Stimulated activated CD4-positive, alpha-beta T cell treated with anti-CD3 and anti-CD28 coated beads, Interleukin-1b, Interleukin-23, amount 100 ng/mL, for 48 hours (primary cell): ENCODE measurements at regions not wholly inside any gene's neighbourhood (a gene's known extent, or its start where the extent isn't known, plus 50 kb on each side); places are given as distances from the start of the nearest gene placed in this dataset.

Source experiments
- DNase-seq: peaks from one replicate; pipeline ENCODE4 v3.0.0-alpha.2; 2020

DNA sequence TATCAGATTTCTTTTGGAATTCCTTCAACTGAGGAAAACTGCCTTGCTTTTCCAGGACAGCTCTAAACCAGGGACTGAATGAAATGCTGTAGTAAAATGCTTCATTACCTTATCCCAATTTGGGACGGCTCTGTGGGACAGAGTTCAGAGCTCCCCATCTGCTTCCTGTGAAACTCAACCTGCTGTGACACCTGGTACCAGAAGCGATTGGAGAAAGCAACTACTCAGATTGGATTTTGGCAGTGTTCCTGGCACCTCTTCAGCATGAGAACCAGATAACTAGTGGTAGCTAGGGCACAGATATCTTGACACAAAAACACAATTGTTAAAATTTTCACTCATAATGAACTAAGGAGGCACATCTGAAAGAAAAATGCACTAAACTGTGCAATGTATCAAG lies 539.1 kb downstream of the SI start:
- DNase-seq, result no peak

DNA sequence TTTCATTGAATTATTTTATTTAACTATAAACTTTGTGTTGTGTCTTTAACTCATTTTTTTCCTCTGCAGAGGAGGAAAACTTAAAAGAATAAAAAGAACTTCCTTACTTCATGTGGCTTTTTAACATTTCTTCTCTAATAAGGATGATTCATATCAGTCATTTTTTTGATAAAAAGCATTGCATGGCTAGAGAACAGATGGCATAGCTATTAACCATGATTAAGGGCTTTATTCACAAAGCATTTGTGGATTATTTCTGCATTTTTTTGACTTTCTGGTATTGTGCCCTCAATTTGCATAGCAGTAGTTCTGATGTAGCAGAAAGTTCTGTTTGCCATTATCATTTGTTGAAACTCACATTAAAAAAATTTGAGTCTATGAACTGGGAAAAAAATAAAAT lies 540.8 kb downstream of the SI start:
- DNase-seq, result no peak

- DNase-seq, result no peak
Measured at GRCh38 chr3:164533275-164533674, 545.0 kb downstream of the SI start.

DNA sequence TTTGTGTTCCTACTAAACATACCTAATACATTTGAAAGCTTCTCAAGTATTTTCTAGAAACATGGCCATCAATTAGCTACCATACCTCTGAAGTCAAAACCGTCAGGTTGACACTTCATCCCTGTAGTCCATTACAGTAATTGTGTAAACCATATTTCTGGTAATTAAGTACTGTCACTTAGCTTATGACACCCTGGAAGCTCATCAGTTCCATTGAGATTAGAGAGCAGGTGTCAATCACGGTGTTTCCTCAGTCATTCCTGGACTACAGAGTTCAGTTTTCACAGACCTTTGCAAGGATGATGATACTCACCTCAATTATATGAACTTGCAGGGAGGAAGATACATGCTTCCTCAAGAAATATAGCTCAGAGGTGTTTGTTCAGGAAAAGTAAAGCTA lies 552.0 kb downstream of the SI start:
- no peak for DNase-seq

DNA sequence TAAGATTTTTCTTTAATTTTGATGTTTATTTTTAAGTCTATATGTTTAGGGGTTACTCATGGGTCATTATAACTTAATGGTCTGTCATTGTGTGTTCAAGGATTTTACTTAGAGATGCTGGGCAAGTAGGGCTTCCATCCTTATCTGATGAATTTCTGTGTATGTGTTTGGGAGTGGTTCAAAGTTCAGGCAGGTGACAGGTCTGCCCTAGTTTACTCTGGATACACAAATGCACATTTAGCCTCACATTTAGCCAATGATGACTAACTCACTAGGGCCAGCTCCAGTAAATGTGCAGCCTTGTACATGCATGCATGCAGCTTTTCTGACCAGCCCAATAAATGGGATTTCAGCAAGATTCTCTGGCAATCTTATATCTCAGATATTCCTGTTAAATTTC lies 554.1 kb downstream of the SI start:
- DNase-seq, result no peak

- DNase-seq, result no peak
Measured at GRCh38 chr3:164522073-164522763, 556.1 kb downstream of the SI start.

DNA sequence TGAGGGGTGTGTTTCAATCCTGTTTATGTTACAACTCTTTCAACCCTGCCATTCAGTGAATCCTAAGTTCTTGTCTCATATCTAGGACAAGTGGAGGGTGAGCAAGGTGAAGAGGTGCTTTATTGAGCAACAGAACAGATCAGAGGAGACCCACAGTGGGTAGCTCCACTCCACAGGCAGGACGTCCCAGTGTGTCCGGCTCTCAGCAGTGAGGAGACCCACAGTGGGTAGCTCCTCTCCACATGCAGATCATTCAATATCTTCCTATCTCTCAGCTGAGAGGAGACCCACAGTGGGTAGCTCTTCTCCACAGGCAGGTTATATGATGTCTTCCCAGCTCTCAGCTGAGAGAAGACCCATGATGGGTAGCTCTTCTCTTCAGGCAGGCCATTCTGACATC lies 556.7 kb downstream of the SI start:
- DNase-seq, result no peak

DNA sequence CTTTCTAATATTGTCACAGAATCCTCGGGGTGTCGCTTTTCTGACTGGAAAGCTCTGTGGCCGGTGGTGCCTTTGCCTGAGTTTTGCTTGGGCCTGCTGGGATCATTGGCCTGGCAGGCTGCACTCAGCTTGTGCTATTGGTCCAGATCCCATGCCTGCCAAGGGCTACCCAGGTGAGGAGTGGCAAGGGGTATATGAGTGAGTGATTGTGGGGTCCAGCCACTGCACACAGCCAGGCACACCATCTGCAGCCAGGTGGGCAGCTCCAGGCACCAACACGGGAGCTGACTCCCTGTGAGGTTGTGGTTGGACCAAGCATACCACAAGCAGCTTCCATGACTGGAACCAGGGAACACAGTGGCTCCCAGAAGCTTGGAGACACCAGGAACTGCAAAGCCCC lies 557.2 kb downstream of the SI start:
- DNase-seq, result no peak

- no peak for DNase-seq
Measured at GRCh38 chr3:164515256-164515655, 563.0 kb downstream of the SI start.

DNA sequence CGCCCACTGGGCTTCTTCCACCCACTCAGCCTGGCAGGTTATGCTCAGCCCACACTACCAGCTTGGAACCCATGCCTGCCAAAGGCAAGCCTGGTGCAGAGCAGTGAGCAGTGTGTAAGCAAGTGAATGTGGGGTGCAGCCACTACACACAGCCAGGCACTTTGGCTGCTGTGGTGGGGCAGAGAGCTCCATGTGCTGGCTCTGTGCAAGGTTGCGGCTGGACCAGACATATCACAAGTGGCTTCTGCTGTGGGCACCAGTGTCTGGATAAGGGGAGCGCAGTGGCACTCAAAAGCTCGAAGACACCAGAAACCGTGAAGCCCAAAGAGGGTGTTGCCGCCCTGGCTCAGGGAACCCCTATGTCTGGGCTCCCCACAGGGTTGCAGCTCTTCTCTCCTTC lies 563.7 kb downstream of the SI start:
- DNase-seq, result no peak

DNA sequence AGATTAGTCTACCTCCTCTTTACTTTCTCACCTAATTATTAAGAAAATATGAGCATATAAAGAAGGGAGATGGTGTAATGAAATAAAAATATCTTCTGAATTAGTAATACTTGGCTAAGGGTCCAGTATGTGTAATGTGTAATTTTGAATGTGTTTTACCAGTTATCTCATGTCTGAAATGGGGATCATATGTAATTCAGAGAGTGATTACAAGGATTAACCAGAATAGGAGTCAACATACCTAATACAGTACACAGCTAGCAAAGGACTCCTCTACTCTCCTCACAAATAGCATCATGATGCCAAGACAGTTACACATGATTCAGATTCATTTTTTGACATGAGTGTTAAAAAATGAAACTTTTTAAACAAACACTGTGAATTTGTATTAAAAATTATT lies 570.4 kb downstream of the SI start:
- DNase-seq, result no peak

- DNase-seq, result no peak
Measured at GRCh38 chr3:164498917-164499316, 579.4 kb downstream of the SI start.

DNA sequence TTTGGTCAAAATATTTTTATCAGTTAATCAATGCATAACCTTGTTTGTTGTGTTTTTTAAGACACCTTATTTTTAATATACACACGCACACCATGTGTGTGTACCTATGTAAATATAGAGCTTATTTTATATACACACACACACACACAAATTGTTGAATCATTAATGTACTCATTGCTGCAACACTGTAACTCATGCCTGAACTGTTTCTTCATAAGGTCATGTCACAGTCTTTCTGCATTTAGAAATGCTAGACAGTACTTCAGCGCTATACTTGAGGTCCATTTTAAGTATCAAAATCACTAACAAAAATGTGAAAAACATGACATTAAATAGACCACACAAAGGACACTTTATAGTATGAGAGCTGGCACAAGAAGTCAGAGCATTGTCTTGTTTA lies 589.4 kb downstream of the SI start:
- no peak for DNase-seq

- DNase-seq, result no peak
Measured at GRCh38 chr3:164486150-164486549, 592.1 kb downstream of the SI start.

- DNase-seq, result no peak
Measured at GRCh38 chr3:164479978-164480377, 598.3 kb downstream of the SI start.

DNA sequence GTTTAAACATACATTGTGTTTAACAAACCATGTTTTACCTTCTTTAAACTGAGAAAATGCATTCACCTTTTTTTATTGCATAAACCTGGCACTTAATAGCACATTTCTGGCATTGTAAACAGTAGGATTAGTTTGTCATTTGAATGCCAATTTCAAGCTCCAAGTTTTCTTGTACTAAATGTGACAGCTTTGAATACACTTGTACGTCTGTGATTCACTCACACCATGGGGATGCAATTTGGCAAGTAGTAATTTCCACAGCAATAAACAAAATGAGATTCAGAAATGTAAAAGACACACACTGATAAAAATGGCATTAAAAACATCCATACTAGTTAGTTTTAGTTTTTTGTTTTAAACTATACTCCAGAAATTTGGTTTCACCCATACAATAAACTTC lies 598.9 kb downstream of the SI start:
- DNase-seq, result no peak

DNA sequence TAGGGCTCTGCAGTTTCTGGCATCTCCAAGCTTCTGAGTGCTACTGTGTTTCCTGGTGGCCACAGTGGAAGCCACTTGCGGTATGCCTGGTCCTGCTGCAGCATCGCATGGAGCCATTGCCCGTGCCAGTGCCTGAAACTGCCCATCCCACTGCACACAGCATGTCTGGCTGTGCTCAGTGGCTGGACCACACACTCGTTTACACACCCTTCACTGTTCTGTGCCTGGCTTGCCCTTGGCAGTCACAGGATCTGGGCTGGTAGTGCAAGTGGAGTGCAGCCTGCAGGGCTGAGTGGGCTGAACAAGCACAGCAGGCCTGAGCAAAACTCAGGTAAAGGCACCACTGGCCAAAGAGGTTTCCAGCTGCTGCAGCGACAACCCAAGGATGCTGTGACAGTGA lies 600.0 kb downstream of the SI start:
- DNase-seq, result no peak

DNA sequence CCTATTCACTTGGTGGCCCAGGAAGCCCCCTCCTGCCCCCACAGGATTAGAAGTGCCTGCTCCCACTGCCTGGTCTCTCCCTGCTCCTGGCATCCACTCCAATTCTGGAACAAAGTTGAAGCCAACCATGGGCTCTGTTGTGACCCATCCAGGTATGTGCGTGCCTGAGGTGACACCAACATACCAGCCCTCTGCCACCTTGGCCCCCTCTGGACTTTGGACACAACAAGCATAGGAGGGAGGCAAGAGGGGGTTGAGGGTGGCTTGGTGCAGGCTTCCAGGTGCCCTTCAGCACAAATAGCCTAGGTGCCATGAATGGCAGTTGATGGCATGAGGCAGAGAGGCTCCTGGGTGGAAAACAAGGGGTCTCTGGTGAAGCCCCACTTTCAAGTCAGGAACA lies 600.9 kb downstream of the SI start:
- no peak for DNase-seq

- DNase-seq, result no peak
Measured at GRCh38 chr3:164476631-164477030, 601.7 kb downstream of the SI start.

DNA sequence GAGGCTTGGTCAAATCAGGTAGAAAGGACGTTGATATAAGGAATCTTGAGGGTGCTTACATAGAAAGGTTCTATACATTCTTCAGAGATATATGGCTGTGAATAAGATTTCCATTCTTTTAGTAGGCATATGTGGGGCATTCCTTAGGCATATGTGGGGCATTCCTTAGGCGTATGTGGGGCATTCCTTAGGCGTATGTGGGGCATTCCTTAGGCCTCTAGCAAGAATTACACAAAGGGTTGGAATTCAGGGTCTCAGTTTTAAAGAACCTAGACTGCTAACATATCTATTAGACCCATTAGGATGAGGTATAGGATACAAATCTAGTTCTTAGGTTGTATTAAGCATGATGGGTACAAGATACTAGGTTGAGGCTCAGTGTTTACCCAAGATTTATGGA lies 607.8 kb downstream of the SI start:
- no peak for DNase-seq

GRCh38 chr3:164468055-164468454 lies 610.2 kb downstream of the SI start:
- DNase-seq, result no peak

DNA sequence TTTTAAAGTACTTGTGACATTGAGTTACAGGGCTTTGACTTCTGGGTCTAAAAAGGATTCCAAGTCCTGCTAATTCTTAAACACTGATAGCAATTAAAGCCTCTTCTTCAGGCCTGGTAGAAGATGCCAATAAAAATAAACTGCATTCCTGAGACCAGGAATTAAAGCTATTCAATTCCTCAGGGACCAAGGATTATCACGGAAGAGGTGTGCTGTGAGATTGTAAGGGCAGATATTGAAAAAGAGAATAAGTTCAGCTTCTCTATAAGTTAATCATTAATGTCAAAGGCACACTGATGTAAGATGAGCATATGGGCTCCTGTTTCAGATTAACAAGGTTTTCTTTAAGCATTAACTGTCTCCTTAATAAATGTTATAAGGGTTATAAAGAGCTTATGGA lies 611.3 kb downstream of the SI start:
- DNase-seq, result no peak

GRCh38 chr3:164465172-164465571 lies 613.1 kb downstream of the SI start:
- DNase-seq, result no peak

- no peak for DNase-seq
Measured at GRCh38 chr3:164460851-164461250, 617.4 kb downstream of the SI start.

DNA sequence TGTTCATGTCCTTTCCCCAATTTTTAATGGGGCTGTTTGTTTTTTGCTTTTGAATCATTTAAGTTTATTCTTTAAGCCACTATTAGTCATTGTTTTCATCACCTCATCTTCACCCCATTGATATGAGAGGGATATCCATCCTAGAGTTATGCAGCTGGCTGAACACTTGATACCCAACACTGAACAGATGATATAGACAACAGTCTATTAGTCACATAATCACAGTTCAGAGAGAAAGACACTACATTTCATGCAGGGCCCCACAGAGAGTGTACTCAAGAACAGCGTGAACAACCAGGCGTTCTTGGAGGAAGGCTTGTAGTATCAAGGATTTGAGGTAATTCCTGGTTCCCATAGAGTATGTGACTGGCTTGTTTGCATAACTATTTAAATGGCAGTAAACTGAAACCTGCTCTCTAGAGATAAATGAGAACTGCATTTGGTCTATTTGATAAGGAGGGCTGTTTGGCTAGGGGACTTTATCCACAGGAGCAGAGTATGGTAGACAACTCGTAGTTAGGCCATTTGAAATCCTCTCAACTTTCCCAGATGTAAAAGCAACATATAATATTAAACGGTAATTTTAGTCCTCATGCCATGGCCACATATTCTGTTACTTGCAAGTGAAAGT lies 618.7 kb downstream of the SI start:
- DNase-seq, result no peak
